ENCODE measurements at regions not wholly inside any gene's neighbourhood (a gene's known extent, or its start where the extent isn't known, plus 50 kb on each side); places are given as distances from the start of the nearest gene placed in this dataset.

DNA sequence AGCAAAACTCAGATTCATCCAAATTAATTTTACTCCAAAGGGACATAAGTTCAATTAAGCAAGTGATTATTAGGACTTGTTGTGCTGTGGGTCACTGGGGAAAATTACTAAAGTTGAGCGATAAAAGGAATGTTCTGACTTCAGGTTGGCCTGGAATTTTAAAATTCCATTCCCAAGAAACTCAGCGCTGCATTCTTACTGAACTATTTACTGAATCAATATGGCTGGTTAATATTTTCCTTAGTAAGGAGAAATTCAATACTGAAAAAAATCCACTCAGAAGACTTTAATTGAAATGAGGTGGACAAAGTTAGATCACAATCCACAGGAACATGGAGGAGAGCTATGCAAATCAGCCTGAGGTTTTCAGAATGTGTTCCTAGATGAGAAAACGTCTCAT lies 578.9 kb upstream of the NR5A2 start:
- Histone ChIP-seq H3K9ac (ENCODE audit: control insufficient read depth, insufficient read depth, low read length) (no peak overlapping the region), H3K4me3 (no peak overlapping the region), H3K27me3 (replicated peaks in 1 of 2; ENCODE audit: control insufficient read depth in 2 of 2, insufficient read depth in 2 of 2, low read length in 1 of 2) (no peaks in the 10 kb centered on the region; a peak in 2 of 4 replicates), H3K4me2 (ENCODE audit: control insufficient read depth, insufficient read depth) (no peak overlapping the region), H3K9me3 (replicated peaks; ENCODE audit: control insufficient read depth, insufficient read depth, low read length) (no peaks in the 10 kb centered on the region), H2AFZ (ENCODE audit: control insufficient read depth, low read depth, low read length) (no peak overlapping the region), H4K20me1 (ENCODE audit: control insufficient read depth, insufficient read depth) (no peaks in the 10 kb centered on the region), H3K36me3 (ENCODE audit: control insufficient read depth in 2 of 2, insufficient read depth in 2 of 2, low read length in 1 of 2) (no peaks in the 10 kb centered on the region), H3K79me2 (ENCODE audit: control insufficient read depth, insufficient read depth, low read length) (no peaks in the 10 kb centered on the region), H3K4me1 (ENCODE audit: control insufficient read depth, insufficient read depth, low read length) (no peaks in the 10 kb centered on the region), H3K27ac (ENCODE audit: control insufficient read depth, insufficient read depth) (no peak overlapping the region)
- no TSS peak for BruUV-seq (replicated peaks)
- RAD21 ChIA-PET (ENCODE audit: unreplicated experiment): no interaction called here
- in situ Hi-C loops (cut with MboI): no loop called here
- intact Hi-C loops (cut with micrococcal nuclease; ENCODE audit: unreplicated experiment): no loop called here
- POLR2A ChIA-PET: interaction anchor here (0.6 kb wide), 1 partner anchor 843 kb away, joined by 3 read pairs; no protein-coding TSS in a partner anchor
- WGBS (ENCODE audit: insufficient coverage, insufficient replicate concordance, low lambda C conversion rate, missing lambda C conversion rate): 51% methylated on average over 3 of the region's 3 CpGs
- SMC1A ChIA-PET (ENCODE audit: uncharacterized antibody, unreplicated experiment): no interaction called here
- FAIRE-seq (no peak), DNase-seq (ENCODE audit: low read depth, low spot score) (no peak), ATAC-seq (no peak)
- CTCF ChIA-PET: no interaction called here
- TF ChIP-seq RCOR1 (conservative IDR thresholded peaks at IDR 0.05; ENCODE audit: low read depth, low read length) (no peak), CREB1 (IDR thresholded peaks at IDR 0.05; ENCODE audit: low read depth) (no peak), NFYA (IDR thresholded peaks at IDR 0.05; ENCODE audit: borderline replicate concordance, low read depth, low read length) (no peak), TCF12 (IDR thresholded peaks at IDR 0.05; ENCODE audit: low read depth, low read length) (no peak), JUND (IDR thresholded peaks at IDR 0.05; ENCODE audit: low read depth, low read length) (no peak), SREBF1 (IDR thresholded peaks at IDR 0.05; ENCODE audit: low read length) (no peak), RB1 (IDR thresholded peaks at IDR 0.05; ENCODE audit: borderline replicate concordance) (no peak), BACH1 (IDR thresholded peaks at IDR 0.05; ENCODE audit: borderline replicate concordance) (no peak), JUNB (IDR thresholded peaks at IDR 0.05) (no peak), LARP7 (IDR thresholded peaks at IDR 0.05) (no peak)
- TF ChIP-seq, protein P1, sequence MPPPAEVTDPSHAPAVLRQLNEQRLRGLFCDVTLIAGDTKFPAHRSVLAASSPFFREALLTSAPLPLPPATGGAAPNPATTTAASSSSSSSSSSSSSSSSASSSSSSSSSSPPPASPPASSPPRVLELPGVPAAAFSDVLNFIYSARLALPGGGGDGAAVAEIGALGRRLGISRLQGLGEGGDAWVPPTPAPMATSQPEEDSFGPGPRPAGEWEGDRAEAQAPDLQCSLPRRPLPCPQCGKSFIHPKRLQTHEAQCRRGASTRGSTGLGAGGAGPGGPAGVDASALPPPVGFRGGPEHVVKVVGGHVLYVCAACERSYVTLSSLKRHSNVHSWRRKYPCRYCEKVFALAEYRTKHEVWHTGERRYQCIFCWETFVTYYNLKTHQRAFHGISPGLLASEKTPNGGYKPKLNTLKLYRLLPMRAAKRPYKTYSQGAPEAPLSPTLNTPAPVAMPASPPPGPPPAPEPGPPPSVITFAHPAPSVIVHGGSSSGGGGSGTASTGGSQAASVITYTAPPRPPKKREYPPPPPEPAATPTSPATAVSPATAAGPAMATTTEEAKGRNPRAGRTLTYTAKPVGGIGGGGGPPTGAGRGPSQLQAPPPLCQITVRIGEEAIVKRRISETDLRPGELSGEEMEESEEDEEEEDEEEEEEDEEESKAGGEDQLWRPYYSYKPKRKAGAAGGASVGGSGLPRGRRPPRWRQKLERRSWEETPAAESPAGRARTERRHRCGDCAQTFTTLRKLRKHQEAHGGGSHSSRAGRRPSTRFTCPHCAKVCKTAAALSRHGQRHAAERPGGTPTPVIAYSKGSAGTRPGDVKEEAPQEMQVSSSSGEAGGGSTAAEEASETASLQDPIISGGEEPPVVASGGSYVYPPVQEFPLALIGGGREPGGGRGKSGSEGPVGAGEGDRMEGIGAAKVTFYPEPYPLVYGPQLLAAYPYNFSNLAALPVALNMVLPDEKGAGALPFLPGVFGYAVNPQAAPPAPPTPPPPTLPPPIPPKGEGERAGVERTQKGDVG (CRISPR knock-in tag; IDR thresholded peaks at IDR 0.05): no peak
- TF ChIP-seq, protein P2, sequence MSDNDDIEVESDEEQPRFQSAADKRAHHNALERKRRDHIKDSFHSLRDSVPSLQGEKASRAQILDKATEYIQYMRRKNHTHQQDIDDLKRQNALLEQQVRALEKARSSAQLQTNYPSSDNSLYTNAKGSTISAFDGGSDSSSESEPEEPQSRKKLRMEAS (IDR thresholded peaks at IDR 0.05; ENCODE audit: low read depth, low read length): no peak
- TF ChIP-seq, protein P3, sequence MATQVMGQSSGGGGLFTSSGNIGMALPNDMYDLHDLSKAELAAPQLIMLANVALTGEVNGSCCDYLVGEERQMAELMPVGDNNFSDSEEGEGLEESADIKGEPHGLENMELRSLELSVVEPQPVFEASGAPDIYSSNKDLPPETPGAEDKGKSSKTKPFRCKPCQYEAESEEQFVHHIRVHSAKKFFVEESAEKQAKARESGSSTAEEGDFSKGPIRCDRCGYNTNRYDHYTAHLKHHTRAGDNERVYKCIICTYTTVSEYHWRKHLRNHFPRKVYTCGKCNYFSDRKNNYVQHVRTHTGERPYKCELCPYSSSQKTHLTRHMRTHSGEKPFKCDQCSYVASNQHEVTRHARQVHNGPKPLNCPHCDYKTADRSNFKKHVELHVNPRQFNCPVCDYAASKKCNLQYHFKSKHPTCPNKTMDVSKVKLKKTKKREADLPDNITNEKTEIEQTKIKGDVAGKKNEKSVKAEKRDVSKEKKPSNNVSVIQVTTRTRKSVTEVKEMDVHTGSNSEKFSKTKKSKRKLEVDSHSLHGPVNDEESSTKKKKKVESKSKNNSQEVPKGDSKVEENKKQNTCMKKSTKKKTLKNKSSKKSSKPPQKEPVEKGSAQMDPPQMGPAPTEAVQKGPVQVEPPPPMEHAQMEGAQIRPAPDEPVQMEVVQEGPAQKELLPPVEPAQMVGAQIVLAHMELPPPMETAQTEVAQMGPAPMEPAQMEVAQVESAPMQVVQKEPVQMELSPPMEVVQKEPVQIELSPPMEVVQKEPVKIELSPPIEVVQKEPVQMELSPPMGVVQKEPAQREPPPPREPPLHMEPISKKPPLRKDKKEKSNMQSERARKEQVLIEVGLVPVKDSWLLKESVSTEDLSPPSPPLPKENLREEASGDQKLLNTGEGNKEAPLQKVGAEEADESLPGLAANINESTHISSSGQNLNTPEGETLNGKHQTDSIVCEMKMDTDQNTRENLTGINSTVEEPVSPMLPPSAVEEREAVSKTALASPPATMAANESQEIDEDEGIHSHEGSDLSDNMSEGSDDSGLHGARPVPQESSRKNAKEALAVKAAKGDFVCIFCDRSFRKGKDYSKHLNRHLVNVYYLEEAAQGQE (IDR thresholded peaks at IDR 0.05; ENCODE audit: low read depth, low read length): no peak
- TF ChIP-seq, protein P4, sequence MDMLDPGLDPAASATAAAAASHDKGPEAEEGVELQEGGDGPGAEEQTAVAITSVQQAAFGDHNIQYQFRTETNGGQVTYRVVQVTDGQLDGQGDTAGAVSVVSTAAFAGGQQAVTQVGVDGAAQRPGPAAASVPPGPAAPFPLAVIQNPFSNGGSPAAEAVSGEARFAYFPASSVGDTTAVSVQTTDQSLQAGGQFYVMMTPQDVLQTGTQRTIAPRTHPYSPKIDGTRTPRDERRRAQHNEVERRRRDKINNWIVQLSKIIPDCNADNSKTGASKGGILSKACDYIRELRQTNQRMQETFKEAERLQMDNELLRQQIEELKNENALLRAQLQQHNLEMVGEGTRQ (IDR thresholded peaks at IDR 0.05; ENCODE audit: borderline replicate concordance, low read depth, low read length): no peak
- TF ChIP-seq, protein P5, sequence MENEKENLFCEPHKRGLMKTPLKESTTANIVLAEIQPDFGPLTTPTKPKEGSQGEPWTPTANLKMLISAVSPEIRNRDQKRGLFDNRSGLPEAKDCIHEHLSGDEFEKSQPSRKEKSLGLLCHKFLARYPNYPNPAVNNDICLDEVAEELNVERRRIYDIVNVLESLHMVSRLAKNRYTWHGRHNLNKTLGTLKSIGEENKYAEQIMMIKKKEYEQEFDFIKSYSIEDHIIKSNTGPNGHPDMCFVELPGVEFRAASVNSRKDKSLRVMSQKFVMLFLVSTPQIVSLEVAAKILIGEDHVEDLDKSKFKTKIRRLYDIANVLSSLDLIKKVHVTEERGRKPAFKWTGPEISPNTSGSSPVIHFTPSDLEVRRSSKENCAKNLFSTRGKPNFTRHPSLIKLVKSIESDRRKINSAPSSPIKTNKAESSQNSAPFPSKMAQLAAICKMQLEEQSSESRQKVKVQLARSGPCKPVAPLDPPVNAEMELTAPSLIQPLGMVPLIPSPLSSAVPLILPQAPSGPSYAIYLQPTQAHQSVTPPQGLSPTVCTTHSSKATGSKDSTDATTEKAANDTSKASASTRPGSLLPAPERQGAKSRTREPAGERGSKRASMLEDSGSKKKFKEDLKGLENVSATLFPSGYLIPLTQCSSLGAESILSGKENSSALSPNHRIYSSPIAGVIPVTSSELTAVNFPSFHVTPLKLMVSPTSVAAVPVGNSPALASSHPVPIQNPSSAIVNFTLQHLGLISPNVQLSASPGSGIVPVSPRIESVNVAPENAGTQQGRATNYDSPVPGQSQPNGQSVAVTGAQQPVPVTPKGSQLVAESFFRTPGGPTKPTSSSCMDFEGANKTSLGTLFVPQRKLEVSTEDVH (IDR thresholded peaks at IDR 0.05; ENCODE audit: low read depth, partially characterized antibody): no peak
